Astrocyte (in vitro differentiated cells and primary cell): ENCODE measurements at regions not wholly inside any gene's neighbourhood (a gene's known extent, or its start where the extent isn't known, plus 50 kb on each side); places are given as distances from the start of the nearest gene placed in this dataset.

ENCODE experiments used
- CTCF ChIP-seq: IDR thresholded peaks from 2 replicates; pipeline ENCODE4 v1.5.1; 2011; ENCODE audit warnings: low read depth, mild to moderate bottlenecking, inconsistent platforms, low read length, moderate library complexity; ENCODE audit not compliant: insufficient read depth
- EZH2 ChIP-seq: IDR thresholded peaks from 2 replicates; pipeline ENCODE4 v1.6.1; 2012; ENCODE audit warnings: mild to moderate bottlenecking, low read length, inconsistent platforms; ENCODE audit not compliant: insufficient read depth

GRCh38 chr16:73879621-73880020 is 417.0 kb upstream of the PSMD7 start:
- TF ChIP-seq EZH2 (no peak), CTCF (no peak)
